WTC11 (cell line): ENCODE measurements at regions not wholly inside any gene's neighbourhood (a gene's known extent, or its start where the extent isn't known, plus 50 kb on each side); places are given as distances from the start of the nearest gene placed in this dataset.

Experiments
- ATAC-seq: fragments of 200-7000 bp; cut with Tn5 transposase; 2 replicates; pipeline ENCODE4 v1.10.0; 2021; ENCODE audit warnings: mild to moderate bottlenecking, moderate library complexity
- CTCF ChIA-PET: fragments of 300-600 bp; sonication (Branson Sonifier 250); formaldehyde crosslinking; loops from one replicate; lab custom pipeline; 2021; ENCODE audit warnings: antibody characterized with exemption; lab: Charles Lee
- POLR2A ChIA-PET: fragments of 350-600 bp; sonication (Branson Sonifier 250); formaldehyde crosslinking; loops from one replicate; lab custom pipeline; 2021; ENCODE audit warnings: antibody characterized with exemption; lab: Charles Lee
- DNase-seq: peaks from one replicate; pipeline ENCODE4 v3.0.0; 2021; ENCODE audit warnings: low spot score
- H3K27ac Mint-ChIP-seq: 2 replicates; pipeline ENCODE4 v1.8.0; 2021; ENCODE audit warnings: mixed read lengths
- H3K27me3 Mint-ChIP-seq: 2 replicates; pipeline ENCODE4 v1.8.0; 2021; ENCODE audit warnings: low read depth, mild to moderate bottlenecking, moderate library complexity, mixed read lengths
- H3K36me3 Mint-ChIP-seq: 2 replicates; pipeline ENCODE4 v1.8.0; 2021; ENCODE audit warnings: mixed read lengths
- H3K4me1 Mint-ChIP-seq: 2 replicates; pipeline ENCODE4 v1.8.0; 2022; ENCODE audit warnings: mixed read lengths
- H3K4me3 Mint-ChIP-seq: 2 replicates; pipeline ENCODE4 v1.8.0; 2021; ENCODE audit warnings: mild to moderate bottlenecking, moderate library complexity, mixed read lengths
- H3K9me3 Mint-ChIP-seq: 2 replicates; pipeline ENCODE4 v1.8.0; 2021; ENCODE audit warnings: mixed read lengths
- ATF1 ChIP-seq: sonication (generic); formaldehyde crosslinking; IDR thresholded peaks from 2 replicates; pipeline ENCODE4 v1.8.1; 2023; ENCODE audit warnings: mild to moderate bottlenecking, moderate library complexity, missing genetic modification reagents
- CREB1 ChIP-seq: sonication (generic); formaldehyde crosslinking; IDR thresholded peaks from 2 replicates; pipeline ENCODE4 v1.8.0; 2023; ENCODE audit warnings: mild to moderate bottlenecking, missing genetic modification reagents
- GABPB1 ChIP-seq: sonication (generic); formaldehyde crosslinking; IDR thresholded peaks from 2 replicates; pipeline ENCODE4 v1.8.1; 2023; ENCODE audit warnings: mild to moderate bottlenecking, missing genetic modification reagents
- HMGA2 ChIP-seq: fragments of 250-450 bp; sonication (Bioruptor Pico); IDR thresholded peaks from 2 replicates; pipeline ENCODE4 v1.4.0; 2021; ENCODE audit warnings: mild to moderate bottlenecking, moderate library complexity
- NR1H2 ChIP-seq: sonication (generic); formaldehyde crosslinking; IDR thresholded peaks from 2 replicates; pipeline ENCODE4 v1.9.0; 2021; ENCODE audit warnings: mild to moderate bottlenecking, moderate library complexity, missing genetic modification reagents
- TF ChIP-seq, protein P1 (sequence below): fragments of 250-450 bp; sonication (Bioruptor Pico); conservative IDR thresholded peaks from 2 replicates; pipeline ENCODE4 v1.9.0; 2021; ENCODE audit warnings: mild to moderate bottlenecking
- TF ChIP-seq, protein P2 (sequence below): sonication (generic); formaldehyde crosslinking; IDR thresholded peaks from 2 replicates; pipeline ENCODE4 v1.8.0; 2022; ENCODE audit warnings: mild to moderate bottlenecking, missing genetic modification reagents
- TF ChIP-seq, protein P3 (sequence below): sonication (generic); formaldehyde crosslinking; IDR thresholded peaks from 2 replicates; pipeline ENCODE4 v1.8.1; 2022; ENCODE audit warnings: low read depth, missing genetic modification reagents, borderline replicate concordance
- TF ChIP-seq, protein P4 (sequence below): sonication (generic); formaldehyde crosslinking; IDR thresholded peaks from 2 replicates; pipeline ENCODE4 v1.8.1; 2022; ENCODE audit warnings: mild to moderate bottlenecking, missing genetic modification reagents, moderate library complexity, borderline replicate concordance
- TF ChIP-seq, protein P5 (sequence below): sonication (generic); formaldehyde crosslinking; IDR thresholded peaks from 2 replicates; pipeline ENCODE4 v1.8.0; 2023; ENCODE audit warnings: missing genetic modification reagents, mild to moderate bottlenecking, borderline replicate concordance
- TF ChIP-seq, protein P6 (sequence below): sonication (generic); formaldehyde crosslinking; IDR thresholded peaks from 2 replicates; pipeline ENCODE4 v1.8.1; 2023; ENCODE audit warnings: mild to moderate bottlenecking, moderate library complexity, missing genetic modification reagents
- TF ChIP-seq, protein P7 (sequence below): fragments of 250-450 bp; sonication (Bioruptor Pico); IDR thresholded peaks from 2 replicates; pipeline ENCODE4 v1.9.0; 2021; ENCODE audit warnings: mild to moderate bottlenecking, borderline replicate concordance
- TF ChIP-seq, protein P8 (sequence below): sonication (generic); formaldehyde crosslinking; conservative IDR thresholded peaks from 2 replicates; pipeline ENCODE4 v1.8.1; 2023; ENCODE audit warnings: mild to moderate bottlenecking, low read depth, missing genetic modification reagents, moderate library complexity

DNA sequence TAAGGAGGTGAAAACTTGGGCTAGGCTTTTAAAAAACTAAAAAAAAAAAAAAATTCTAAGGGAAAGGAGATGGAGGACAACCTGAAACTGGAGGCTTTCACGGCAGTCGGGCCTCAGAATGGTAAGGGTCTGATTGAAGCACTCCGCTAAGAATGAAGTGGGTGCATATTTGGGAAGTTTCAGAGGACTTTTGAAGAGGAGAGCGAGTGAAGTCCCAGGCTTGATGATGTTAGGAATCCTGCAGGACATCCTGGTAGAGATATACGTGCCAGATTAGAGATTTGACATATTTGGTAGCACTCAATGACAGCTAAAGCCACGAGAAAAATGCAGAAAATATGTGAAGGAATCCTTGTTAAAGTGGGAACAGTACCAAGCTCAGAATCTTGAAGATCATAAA, 186.2 kb downstream of the SNAPC1 start:
- no peak for DNase-seq
- TF ChIP-seq NR1H2 (CRISPR knock-in tag) (no peak), ATF1 (CRISPR knock-in tag) (no peak), GABPB1 (CRISPR knock-in tag) (no peak), HMGA2 (CRISPR knock-in tag) (no peak), CREB1 (CRISPR knock-in tag) (no peak)
- TF ChIP-seq, protein P1, sequence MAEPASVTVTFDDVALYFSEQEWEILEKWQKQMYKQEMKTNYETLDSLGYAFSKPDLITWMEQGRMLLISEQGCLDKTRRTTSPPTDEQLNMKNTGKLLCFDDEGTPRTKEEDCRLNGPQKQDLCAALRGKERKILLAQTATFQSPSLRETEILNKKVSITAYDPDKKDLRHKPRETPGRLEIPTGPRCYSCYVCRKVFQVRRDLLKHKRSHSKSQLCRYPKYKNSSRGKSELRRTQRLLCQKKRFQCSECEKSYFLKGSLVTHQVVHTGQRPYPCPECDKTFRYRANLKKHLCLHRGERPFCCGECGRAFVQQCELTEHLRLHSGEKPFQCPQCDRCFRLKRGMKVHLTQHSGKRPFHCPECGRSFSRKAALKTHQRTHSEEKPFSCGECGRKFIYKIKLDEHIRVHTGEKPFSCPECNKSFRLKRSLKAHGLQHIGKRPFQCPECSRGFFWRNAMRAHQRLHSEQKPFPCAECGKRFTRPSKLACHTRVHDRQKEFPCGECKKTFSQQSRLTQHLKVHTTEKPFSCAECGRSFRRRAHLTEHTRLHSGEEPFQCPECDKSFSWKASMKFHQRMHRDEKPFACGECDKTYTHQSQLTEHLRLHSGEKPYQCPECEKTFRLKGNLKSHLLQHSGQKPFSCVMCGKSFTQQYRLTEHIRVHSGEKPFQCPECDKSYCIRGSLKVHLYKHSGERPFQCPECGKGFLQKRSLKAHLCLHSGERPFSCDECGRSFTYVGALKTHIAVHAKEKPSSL (CRISPR knock-in tag) = no peak
- TF ChIP-seq, protein P2, sequence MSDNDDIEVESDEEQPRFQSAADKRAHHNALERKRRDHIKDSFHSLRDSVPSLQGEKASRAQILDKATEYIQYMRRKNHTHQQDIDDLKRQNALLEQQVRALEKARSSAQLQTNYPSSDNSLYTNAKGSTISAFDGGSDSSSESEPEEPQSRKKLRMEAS = no peak
- TF ChIP-seq, protein P3, sequence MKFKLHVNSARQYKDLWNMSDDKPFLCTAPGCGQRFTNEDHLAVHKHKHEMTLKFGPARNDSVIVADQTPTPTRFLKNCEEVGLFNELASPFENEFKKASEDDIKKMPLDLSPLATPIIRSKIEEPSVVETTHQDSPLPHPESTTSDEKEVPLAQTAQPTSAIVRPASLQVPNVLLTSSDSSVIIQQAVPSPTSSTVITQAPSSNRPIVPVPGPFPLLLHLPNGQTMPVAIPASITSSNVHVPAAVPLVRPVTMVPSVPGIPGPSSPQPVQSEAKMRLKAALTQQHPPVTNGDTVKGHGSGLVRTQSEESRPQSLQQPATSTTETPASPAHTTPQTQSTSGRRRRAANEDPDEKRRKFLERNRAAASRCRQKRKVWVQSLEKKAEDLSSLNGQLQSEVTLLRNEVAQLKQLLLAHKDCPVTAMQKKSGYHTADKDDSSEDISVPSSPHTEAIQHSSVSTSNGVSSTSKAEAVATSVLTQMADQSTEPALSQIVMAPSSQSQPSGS (CRISPR knock-in tag) = no peak
- TF ChIP-seq, protein P4, sequence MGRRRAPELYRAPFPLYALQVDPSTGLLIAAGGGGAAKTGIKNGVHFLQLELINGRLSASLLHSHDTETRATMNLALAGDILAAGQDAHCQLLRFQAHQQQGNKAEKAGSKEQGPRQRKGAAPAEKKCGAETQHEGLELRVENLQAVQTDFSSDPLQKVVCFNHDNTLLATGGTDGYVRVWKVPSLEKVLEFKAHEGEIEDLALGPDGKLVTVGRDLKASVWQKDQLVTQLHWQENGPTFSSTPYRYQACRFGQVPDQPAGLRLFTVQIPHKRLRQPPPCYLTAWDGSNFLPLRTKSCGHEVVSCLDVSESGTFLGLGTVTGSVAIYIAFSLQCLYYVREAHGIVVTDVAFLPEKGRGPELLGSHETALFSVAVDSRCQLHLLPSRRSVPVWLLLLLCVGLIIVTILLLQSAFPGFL (CRISPR knock-in tag) = no peak
- TF ChIP-seq, protein P5, sequence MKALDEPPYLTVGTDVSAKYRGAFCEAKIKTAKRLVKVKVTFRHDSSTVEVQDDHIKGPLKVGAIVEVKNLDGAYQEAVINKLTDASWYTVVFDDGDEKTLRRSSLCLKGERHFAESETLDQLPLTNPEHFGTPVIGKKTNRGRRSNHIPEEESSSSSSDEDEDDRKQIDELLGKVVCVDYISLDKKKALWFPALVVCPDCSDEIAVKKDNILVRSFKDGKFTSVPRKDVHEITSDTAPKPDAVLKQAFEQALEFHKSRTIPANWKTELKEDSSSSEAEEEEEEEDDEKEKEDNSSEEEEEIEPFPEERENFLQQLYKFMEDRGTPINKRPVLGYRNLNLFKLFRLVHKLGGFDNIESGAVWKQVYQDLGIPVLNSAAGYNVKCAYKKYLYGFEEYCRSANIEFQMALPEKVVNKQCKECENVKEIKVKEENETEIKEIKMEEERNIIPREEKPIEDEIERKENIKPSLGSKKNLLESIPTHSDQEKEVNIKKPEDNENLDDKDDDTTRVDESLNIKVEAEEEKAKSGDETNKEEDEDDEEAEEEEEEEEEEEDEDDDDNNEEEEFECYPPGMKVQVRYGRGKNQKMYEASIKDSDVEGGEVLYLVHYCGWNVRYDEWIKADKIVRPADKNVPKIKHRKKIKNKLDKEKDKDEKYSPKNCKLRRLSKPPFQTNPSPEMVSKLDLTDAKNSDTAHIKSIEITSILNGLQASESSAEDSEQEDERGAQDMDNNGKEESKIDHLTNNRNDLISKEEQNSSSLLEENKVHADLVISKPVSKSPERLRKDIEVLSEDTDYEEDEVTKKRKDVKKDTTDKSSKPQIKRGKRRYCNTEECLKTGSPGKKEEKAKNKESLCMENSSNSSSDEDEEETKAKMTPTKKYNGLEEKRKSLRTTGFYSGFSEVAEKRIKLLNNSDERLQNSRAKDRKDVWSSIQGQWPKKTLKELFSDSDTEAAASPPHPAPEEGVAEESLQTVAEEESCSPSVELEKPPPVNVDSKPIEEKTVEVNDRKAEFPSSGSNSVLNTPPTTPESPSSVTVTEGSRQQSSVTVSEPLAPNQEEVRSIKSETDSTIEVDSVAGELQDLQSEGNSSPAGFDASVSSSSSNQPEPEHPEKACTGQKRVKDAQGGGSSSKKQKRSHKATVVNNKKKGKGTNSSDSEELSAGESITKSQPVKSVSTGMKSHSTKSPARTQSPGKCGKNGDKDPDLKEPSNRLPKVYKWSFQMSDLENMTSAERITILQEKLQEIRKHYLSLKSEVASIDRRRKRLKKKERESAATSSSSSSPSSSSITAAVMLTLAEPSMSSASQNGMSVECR (CRISPR knock-in tag) = no peak
- TF ChIP-seq, protein P6, sequence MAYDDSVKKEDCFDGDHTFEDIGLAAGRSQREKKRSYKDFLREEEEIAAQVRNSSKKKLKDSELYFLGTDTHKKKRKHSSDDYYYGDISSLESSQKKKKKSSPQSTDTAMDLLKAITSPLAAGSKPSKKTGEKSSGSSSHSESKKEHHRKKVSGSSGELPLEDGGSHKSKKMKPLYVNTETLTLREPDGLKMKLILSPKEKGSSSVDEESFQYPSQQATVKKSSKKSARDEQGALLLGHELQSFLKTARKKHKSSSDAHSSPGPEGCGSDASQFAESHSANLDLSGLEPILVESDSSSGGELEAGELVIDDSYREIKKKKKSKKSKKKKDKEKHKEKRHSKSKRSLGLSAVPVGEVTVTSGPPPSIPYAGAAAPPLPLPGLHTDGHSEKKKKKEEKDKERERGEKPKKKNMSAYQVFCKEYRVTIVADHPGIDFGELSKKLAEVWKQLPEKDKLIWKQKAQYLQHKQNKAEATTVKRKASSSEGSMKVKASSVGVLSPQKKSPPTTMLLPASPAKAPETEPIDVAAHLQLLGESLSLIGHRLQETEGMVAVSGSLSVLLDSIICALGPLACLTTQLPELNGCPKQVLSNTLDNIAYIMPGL (CRISPR knock-in tag) = no peak
- TF ChIP-seq, protein P7, sequence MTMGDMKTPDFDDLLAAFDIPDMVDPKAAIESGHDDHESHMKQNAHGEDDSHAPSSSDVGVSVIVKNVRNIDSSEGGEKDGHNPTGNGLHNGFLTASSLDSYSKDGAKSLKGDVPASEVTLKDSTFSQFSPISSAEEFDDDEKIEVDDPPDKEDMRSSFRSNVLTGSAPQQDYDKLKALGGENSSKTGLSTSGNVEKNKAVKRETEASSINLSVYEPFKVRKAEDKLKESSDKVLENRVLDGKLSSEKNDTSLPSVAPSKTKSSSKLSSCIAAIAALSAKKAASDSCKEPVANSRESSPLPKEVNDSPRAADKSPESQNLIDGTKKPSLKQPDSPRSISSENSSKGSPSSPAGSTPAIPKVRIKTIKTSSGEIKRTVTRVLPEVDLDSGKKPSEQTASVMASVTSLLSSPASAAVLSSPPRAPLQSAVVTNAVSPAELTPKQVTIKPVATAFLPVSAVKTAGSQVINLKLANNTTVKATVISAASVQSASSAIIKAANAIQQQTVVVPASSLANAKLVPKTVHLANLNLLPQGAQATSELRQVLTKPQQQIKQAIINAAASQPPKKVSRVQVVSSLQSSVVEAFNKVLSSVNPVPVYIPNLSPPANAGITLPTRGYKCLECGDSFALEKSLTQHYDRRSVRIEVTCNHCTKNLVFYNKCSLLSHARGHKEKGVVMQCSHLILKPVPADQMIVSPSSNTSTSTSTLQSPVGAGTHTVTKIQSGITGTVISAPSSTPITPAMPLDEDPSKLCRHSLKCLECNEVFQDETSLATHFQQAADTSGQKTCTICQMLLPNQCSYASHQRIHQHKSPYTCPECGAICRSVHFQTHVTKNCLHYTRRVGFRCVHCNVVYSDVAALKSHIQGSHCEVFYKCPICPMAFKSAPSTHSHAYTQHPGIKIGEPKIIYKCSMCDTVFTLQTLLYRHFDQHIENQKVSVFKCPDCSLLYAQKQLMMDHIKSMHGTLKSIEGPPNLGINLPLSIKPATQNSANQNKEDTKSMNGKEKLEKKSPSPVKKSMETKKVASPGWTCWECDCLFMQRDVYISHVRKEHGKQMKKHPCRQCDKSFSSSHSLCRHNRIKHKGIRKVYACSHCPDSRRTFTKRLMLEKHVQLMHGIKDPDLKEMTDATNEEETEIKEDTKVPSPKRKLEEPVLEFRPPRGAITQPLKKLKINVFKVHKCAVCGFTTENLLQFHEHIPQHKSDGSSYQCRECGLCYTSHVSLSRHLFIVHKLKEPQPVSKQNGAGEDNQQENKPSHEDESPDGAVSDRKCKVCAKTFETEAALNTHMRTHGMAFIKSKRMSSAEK (CRISPR knock-in tag) = no peak
- TF ChIP-seq, protein P8, sequence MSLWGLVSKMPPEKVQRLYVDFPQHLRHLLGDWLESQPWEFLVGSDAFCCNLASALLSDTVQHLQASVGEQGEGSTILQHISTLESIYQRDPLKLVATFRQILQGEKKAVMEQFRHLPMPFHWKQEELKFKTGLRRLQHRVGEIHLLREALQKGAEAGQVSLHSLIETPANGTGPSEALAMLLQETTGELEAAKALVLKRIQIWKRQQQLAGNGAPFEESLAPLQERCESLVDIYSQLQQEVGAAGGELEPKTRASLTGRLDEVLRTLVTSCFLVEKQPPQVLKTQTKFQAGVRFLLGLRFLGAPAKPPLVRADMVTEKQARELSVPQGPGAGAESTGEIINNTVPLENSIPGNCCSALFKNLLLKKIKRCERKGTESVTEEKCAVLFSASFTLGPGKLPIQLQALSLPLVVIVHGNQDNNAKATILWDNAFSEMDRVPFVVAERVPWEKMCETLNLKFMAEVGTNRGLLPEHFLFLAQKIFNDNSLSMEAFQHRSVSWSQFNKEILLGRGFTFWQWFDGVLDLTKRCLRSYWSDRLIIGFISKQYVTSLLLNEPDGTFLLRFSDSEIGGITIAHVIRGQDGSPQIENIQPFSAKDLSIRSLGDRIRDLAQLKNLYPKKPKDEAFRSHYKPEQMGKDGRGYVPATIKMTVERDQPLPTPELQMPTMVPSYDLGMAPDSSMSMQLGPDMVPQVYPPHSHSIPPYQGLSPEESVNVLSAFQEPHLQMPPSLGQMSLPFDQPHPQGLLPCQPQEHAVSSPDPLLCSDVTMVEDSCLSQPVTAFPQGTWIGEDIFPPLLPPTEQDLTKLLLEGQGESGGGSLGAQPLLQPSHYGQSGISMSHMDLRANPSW = no peak
- TF ChIP-seq, all 79 proteins: peak for 0
- no peak for ATAC-seq
- Mint-ChIP-seq H3K36me3 (peaks cover 11% of the 10 kb centered on the region; the same call in 1 of the 2 replicates), H3K4me3 (no peak overlapping the region), H3K4me1 (peaks cover under 1% of the 10 kb centered on the region), H3K9me3 (peaks cover 16% of the 10 kb centered on the region), H3K27ac (no peak overlapping the region), H3K27me3 (no peaks in the 10 kb centered on the region)
- CTCF ChIA-PET = no interaction called here
- POLR2A ChIA-PET = interaction anchor here (0.6 kb wide), 1 partner anchor 300 kb away, joined by 6 read pairs; no protein-coding TSS in a partner anchor
